ENCODE measurements at regions not wholly inside any gene's neighbourhood (a gene's known extent, or its start where the extent isn't known, plus 50 kb on each side); places are given as distances from the start of the nearest gene placed in this dataset.

DNA sequence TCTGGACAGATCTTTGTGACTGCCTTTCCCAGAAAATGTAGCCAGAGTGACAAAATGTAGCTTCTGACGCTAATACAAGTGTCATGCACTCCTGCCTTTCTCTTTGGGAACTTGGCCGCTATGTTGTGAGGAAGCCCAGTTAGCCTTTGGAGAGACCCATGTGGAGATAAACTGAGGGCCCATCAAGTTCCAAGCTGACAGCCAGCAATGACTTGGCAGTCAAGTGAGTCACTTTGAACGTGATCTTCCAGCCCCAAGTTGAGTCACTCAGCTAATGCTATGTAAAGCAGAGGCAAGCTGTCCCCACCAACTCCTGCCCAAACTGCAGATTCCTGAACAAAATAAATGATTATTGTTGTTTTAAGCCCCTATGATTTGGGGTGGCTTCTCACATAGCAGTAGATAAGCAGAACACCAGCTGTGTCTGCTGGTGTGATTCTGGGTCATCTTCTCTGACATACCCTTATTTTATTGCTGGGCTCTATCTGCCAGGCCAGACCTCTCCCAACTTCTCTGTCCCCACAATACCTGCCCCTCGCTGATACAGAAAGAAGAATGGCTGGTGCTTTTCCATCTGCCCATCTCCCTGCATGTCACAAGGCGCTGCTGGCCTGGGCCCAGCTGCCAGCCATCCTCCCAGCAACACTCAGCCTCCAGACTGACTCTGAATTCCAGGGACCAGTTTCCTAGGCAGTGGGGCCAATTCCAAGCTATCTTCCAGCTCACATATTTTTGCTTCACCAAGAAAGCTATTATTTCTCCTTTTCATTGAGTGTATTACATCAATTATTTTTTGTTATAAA is 274.8 kb downstream of the LRFN2 start:
- no peak for DNase-seq

DNA sequence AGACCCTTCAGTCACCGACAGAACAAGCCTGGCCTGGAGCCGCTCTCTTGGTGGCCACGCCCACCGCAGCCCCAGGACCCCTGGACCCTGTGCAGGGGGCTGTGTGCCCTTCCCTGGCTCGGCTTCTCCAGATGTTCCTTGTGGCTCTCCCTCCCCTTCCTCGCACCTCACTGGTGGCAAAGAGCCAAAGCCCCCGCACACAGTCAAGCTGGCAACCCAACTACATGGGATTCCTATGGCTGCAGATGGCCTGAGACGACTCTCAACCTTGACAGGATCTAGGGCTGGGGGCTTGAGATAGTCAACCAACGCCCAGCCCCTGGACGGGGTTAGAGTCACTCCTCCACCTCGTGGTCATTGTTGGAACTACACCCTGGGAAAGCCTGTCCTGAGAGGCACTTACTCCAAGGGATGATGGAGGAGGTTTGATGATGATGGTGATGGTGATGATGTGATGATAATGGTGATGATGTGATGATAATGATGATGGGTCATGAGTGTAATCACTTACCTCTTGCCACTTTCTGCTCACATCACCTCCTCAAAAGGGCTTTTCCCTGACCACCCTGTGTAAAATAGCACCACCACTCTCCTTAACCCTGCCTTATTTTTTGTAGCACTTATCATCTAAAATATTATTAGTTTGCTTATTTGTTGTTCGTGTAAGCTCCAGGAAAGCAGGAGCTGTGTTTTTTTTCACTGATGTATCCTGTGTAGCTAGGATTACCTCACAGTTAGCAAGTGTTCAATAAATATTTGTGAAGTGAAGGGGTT is 278.4 kb downstream of the LRFN2 start:
- peak; percentile 68 for DNase-seq

DNA sequence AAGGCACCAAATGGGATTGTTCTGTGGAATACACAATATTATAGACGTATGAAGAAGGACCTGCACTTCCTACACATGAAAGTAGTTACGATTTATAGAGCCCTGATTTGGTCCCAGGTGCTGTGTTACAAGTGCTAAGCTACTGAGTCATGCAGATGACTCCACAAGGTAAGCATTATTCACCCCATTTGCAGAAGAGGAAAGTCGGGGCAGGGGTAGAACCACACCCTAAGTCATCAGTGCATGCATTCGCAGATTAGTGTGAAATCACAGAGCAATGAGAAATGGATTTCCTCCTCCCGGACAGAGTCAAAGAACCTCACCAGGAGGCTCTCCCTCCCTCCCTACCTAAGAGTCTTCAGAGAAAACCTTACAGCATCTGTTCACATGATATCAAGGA is 279.5 kb downstream of the LRFN2 start:
- peak; percentile 36 for DNase-seq

DNA sequence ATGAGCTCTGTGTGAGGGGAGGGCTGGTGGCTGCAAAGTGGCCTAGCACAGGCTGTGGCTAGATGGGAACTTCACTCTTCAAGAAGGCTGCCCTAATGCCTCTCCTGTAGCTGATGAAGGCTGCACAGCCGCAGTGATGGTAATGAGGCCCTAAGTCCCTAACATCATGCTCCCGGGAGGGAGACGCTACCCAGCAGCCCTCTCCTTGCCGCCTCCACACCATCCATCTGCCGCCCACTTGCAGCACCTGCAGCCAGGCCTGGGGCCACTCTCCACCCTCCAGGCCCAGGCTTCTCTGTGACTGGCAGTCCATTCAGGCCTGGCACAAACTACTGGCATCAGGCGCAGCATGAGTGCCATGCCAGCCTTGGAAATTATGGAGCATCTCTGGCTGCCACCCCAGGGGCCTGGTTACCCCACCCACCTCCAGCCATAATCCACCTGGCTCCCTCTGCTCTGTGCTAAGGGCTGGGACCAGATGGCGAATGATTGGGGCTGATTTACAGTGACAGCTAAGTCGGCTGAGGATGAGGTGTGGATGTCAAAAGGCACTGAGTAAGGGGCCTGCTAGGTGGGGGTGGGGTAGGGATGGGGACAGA is 284.2 kb downstream of the LRFN2 start:
- peak; percentile 88 for DNase-seq

DNA sequence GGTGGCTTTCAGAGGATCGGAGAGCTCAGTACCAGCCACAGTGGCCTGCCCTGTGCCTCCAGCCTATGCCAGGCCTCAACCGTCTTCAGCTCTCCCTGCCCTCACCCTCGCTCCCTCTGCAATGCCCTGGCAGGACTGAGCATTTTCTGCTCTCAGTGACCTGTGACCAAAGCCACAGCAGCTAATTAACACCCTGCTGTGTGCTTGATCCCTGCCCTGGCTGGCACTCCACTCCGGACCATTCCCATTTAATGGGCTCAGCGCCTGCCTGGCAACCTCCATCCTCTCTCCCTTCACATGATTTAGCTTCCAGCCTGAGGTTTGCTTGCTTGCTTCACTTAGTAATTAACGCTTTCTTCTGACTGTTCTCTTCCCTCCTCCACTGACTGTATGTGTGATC is 287.5 kb downstream of the LRFN2 start:
- DNase-seq, result no peak

DNA sequence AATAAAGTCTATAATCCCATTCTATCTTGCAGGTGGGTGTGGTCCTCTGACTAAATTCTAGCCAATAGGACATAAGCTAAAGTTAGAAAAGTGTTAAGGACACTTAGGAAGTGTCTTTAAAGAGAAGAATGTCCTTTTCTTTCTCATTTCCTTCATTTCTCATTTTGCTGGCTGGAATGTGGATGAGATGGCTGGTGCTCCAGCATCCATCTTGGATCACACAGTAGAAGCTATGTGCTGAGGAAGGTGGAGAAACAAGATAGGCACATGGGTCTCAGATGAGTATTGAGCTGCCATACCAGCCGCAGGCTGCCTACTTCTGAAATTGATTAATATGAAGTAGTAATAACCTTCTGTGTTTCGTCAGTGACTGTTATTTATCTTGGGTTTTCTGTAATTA is 289.0 kb downstream of the LRFN2 start:
- no peak for DNase-seq

DNA sequence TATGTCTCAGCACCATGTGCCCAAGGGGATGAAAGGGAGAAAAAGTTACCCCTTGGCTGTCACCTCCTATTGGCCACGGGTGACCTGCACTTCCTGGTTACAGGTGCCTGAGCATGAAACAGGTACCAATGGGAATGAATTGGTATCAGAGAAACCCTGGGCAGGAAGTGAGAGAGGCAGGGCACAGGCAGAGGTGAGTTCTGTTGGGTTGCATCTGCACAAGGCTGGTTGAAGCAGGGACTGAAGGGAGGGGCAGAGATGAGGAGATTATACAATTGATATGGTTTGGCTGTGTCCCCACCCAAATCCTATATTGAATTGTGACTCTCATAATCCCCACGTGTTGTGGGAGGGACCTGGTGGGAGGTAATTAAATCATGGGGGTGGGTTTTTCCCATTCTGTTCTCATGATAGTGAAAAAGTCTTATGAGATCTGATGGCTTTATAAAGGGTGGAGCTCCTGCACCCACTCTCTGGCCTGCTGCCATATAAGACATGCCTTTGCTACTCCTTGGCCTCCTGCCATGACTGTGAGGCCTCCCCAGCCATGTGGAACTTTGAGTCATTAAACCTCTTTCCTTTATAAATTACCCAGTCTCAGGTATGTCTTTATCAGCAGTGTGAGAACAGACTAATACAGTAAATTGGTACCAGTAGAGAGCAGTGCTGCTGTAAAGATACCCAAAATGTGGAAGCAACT is 291.8 kb downstream of the LRFN2 start:
- no peak for DNase-seq

DNA sequence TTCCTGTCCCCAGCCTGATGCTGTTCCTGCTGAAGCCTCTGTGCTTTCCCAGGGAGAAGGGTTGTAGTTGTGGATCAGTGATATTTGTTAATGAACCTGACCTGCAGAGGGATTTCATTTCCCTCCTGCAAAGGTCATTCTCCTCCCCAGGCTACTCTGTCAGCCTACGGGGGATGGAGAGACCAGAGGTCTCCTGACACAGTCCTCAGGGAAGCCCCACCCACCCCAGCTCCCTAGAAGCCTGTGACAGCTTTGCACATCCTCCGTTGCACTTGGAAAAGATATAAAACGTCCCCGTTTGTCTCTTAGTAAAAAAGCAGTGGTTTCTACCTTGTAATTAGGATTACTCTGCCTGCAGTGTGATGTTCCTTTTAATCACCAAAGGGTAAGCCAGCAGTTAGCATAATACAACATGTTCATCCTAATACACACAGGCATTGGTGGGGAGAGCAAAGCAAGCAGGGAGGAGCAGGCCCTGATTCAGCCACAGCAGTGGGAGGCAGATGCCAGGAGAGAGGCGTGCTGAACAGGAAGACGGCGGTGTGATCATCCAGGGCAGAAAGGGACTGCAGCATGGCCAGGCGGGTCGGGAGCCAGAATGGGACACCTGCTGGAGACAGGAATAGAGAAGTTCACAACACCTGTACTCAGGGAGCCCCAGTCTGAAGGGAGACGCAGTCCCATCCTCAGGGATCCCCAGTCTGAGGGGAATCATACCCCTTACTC is 293.5 kb downstream of the LRFN2 start:
- no peak for DNase-seq

DNA sequence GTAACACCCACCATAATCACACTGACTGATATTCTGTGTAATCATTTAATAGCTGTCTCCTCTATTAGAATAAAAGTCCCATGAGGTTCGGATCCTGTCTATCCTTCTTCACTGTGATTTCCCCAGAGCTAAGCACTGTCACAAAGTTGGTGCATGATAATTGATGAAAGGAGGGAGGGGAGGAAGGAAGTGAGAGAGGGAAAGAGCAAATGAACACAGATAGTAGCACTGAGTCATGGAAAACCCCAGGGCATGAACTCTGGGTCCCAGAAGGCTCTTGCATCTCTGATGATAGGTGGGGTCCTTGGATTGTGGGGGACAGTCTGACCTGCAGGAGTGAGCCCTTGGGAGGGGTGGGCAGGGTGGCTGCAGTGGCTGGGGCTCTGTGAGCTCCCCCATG is 294.1 kb downstream of the LRFN2 start:
- no peak for DNase-seq

DNA sequence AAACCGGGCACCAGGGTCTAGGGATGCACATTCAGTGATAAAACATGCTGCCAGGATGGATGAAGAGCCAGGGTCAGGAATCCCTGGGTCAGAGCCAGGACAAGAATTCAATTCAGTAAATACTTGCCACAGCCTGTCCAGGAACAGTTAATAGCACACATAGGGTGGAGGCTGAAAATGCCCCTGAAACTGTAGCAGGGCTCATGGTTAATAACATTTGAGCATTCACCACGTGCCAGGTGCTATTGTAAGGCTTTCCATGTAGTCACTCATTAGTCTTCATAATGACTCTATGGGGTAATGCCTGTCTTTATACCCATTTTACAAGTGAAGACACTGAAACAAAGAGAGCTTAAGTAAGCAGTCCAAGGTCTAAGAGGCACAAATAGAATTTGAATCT is 296.3 kb downstream of the LRFN2 start:
- no peak for DNase-seq

DNA sequence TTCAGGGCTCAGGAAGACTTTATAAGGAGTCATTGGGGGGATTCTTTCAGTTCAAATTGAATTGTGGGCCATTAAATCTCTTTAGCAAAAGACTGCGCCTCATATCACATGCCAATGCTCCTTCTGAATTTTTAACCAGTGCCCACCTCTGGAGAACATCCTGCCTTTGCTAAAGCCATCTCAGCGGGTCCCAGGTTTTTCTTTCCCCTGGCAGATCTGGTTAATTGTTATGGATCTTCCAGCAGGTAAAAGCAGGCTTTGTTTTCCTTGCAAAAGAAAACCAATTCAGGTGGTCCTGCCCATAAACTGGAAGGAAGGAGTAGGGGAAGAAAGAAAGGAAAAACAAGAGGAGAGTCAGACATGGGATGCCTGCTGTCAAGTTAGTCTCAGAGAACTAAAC is 298.2 kb downstream of the LRFN2 start:
- no peak for DNase-seq

DNA sequence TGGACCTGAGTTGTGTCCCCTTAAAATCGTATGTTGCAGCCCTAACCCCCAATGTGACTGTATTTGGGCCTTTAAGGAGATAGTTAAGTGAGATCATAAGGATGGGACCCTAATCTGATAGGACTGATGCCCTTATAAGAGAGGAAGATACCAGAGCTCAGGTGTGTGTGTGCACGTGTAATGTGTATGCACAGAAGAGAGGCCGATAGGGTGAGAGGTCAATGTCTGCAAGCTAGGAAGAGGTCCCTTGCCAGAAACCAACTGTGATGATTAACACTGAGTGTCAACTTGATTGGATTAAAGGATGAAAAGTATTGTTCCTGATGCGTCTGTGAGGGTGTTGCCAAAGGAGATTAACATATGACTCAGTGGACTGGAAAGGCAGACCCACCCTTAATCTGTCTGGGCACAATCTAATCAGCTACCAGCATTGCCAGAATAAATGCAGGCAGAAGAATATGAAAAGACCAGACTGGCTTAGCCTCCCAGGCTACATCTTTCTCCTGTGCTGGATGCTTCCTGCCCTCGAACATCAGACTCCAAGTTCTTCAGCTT is 299.8 kb downstream of the LRFN2 start:
- DNase-seq, result no peak

DNA sequence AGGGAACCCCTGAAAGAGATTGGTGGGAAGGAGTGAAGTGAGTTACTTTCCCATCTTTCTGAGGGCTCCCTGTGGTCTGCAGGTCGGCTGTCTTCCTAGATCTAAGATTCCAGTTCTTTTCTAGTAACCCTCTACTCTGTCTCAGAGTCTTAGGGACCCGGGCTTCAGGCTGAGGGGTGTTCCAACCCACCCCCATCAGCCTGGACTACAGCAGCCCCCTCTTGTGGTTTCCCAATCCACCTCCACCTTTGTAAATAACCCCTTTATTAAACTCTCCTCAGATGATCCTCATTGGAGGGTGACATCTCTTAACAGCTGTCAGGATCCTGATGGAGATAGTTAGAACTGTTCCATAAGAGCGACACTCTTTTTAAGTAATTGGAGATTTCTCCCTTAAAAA is 300.4 kb downstream of the LRFN2 start:
- no peak for DNase-seq

DNA sequence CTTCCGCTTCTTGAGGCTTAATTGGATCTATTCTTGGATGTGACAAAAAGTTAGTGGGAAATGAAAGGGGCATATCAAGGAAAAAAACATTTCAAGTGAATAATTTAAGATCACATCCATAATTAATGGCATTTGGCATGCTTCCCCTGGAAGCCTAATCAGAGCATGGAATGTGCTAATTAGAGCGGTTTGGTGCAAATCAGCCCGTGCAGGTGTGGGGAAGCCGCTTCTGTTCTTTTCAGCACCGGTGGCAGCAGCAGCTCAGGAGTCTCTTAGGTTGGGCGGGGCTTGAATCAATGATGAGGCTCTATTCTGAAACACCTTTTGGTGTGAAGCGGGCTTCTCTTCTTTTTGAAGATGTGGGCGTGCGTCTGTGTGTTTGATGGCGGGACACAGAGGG is 301.2 kb downstream of the LRFN2 start:
- DNase-seq, result no peak

DNA sequence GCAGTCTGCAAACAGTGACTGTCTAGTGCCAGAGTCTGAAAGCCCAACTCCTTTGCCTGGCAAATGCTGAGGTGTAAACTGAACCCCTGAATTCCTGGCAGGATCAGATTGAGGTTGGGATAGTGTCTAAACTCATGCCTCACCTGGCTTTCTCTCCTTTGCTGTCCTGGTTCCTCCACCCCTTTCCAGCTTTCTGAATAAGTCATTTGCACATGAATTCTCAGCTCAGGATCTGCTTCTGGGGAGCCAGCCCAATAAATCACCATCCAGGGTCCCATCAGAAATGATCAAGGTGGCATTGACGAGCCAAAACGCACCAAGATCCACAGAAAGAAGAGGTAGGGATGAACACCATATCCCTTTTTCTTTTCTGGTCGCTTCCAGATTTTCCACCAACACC is 301.6 kb downstream of the LRFN2 start:
- no peak for DNase-seq

DNA sequence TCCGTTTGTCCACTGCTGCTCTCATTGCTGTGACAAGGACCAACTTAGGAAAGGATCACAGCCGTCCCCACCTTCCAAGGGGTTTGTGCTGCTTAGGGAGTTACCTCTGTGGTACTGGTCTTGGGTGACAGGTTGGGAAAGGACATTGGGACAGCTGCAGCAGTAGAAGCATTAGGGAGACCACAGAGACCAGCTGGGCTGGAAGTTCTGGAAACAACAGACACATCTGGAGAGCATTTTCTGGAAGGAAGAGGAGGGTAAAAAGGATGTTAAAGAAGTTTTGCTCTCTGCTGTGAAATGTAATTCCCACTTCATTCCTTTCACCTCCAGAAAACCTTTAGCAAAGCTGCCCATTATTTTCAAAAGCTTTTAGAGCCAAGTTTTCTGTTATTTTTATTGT is 304.2 kb downstream of the LRFN2 start:
- no peak for DNase-seq

DNA sequence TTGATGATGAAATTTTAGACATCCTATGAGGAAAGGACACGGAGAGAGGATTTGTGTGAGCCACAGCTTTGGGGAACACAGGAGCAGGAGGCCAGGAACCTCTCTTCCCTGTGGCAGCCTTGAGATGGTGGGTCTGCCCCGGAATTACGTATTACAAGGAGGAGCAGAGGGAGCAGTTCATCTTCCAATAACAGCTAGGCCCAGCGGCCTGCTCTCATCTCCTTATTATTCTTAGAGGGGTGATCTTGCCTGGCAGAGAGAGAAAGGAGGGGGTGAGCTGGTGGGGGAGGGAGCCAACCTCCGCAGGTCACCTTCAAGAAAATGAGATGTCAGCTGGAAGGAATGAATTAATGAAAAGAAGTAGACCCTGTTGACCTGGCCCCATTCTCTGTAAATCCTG is 305.8 kb downstream of the LRFN2 start:
- no peak for DNase-seq

DNA sequence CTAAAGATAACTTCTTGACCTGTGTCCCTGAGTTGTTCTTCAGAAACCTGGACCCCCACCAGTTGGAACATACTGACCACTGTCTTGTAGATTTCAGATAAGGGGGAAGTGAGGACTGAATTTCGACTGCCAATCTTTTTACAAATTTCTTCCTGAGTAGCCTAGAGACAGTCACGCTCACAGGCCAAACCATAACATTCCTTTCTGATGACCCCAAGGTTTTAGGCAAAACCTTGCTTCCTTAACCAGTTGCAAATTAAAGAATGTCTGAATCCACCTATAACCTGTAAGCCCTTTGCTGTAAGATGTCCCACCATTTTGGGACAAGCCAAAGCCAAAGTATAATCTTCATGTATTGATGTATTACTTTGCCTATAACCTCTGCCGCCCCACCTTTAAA is 306.9 kb downstream of the LRFN2 start:
- no peak for DNase-seq

DNA sequence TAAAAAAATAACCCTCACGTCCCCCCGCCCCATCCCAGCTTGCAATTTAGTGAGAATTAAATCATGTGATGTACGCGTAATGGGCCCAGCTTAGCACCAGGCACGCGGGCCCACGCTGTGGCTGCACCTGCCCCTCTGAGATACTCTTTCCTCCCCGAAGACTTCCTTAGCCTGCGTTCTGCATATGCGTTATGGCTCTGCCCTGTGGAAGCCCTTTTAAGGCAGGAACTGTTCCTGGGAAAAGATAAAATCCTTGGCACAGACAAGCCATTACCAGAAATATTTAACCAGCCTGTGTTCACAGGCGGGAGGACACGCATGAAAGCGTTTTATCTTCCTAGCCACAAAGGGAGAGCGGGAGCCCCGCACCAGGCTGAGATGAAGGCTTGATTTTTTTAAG is 311.0 kb downstream of the LRFN2 start:
- no peak for DNase-seq

DNA sequence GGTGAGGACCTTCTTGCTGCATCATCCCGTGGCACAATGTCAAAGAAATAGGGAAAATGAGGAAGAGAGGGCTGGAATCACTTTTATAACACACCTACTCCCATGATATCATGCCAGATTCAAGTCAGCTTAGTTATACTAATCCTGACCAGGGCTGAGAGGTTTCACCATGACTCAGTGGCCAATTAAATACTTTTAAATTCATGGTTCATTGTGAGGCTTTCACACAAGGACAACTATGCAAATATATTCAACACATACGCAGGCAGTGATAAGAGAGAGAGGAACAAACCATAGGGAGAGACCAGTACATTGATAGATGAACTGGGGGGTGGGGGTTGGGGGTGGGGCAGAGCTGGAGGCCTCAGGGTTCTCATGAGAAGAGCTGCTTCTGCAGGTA is 313.1 kb downstream of the LRFN2 start:
- no peak for DNase-seq

DNA sequence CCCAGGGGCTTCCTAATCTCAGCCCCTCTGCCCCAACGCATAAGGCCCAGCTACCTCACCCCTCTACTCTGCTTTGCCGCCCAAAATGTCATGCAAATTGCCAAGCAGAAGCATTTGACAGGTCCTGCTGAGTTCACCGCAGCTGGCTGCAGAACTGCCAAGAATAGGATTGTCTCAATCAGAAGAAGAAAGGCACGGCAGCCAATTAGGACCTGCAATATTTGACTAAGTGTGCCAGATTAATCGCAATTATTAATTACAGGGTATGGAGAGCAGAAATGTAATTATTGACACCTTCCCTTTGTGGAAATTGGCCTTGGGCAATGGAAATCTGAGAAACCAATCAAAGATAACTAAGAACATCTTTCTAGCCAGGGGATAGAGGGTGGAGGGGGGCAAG is 318.6 kb downstream of the LRFN2 start:
- DNase-seq, result no peak

DNA sequence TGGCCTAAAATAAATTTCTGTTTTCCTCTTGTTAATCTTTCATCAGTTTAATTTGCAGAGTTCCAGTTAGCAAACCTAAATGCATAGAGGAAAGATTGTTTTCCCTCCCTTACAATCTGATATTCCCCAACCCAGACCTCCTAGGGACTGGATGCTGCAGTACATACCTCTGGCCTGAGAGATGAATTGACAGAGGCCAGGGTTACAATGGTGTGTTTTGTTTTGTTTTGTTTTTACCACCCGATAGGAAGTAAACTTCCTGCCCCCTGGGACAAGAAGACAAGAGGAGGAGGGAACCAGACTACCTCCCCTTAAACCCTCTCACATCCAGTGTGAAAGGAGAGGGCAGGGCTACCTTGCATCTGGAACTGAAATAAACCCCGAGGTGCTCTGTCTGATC is 319.0 kb downstream of the LRFN2 start:
- DNase-seq, result no peak

DNA sequence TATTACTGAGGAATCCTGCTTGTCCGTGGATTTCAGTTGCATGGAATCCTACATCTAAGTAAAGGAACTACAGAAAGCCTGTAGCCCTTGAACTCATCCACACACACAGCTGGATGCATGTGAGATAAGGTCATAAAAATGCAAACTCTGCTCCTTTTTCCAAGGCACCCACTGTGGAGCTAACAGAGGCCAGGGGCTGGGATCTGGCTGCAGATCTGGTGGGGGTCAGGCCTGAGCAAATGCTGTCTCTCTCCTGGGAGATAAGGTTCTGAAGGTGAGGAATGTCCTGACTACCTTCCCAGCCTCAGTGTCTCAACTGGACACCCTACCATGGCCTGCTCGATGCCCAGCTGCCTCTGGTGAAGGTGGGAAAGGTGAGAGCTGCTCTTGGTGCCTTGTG is 321.5 kb downstream of the LRFN2 start:
- no peak for DNase-seq
